Fibroblast of skin of right biceps (primary cell): ENCODE measurements at regions not wholly inside any gene's neighbourhood (a gene's known extent, or its start where the extent isn't known, plus 50 kb on each side); places are given as distances from the start of the nearest gene placed in this dataset.
"Not testable (repeated sequence)": the region's sequence is repeated elsewhere in the genome, so short reads cannot be mapped to it uniquely, and the experiment has no call there.

ENCODE experiments used
- DNase-seq: peaks from one replicate; pipeline ENCODE4 v3.0.0-alpha.2; 2013

- no peak for DNase-seq
These were observed 84.0 kb upstream of the LRFN2 start for GRCh38 chr6:40671001-40671693.

- no peak for DNase-seq
These were observed 82.2 kb upstream of the LRFN2 start for GRCh38 chr6:40669343-40669742.

- DNase-seq, result no peak
These were observed 81.0 kb upstream of the LRFN2 start for GRCh38 chr6:40668203-40668602.

- no peak for DNase-seq
These were observed 79.4 kb upstream of the LRFN2 start for GRCh38 chr6:40666530-40666929.

GRCh38 chr6:40661726-40662125 lies 74.6 kb upstream of the LRFN2 start:
- DNase-seq, result no peak

- DNase-seq, result not testable (repeated sequence)
These were observed 69.6 kb upstream of the LRFN2 start for GRCh38 chr6:40656772-40657171.

GRCh38 chr6:40654828-40655227 lies 67.7 kb upstream of the LRFN2 start:
- no peak for DNase-seq

GRCh38 chr6:40645043-40645442 lies 57.9 kb upstream of the LRFN2 start:
- DNase-seq, result no peak

GRCh38 chr6:40642837-40643236 lies 55.7 kb upstream of the LRFN2 start:
- DNase-seq, result no peak

GRCh38 chr6:40642190-40642589 lies 55.0 kb upstream of the LRFN2 start:
- DNase-seq, result no peak

GRCh38 chr6:40640599-40641227 lies 53.5 kb upstream of the LRFN2 start:
- no peak for DNase-seq
